NCI-H2196 (cell line): ENCODE measurements at regions not wholly inside any gene's neighbourhood (a gene's known extent, or its start where the extent isn't known, plus 50 kb on each side); places are given as distances from the start of the nearest gene placed in this dataset.
"Not testable (repeated sequence)": the region's sequence is repeated elsewhere in the genome, so short reads cannot be mapped to it uniquely, and the experiment has no call there.

ENCODE experiments used
- DNase-seq: peaks from one replicate; lab custom pipeline; 2025; ENCODE audit not compliant: unreplicated experiment; lab: John Stamatoyannopoulos, UW

GRCh38 chr10:46645110-46645509 is 66.2 kb downstream of the SYT15 start:
- DNase-seq = not testable (repeated sequence)

GRCh38 chr10:46646132-46646531 is 67.2 kb downstream of the SYT15 start:
- DNase-seq = not testable (repeated sequence)

- DNase-seq = not testable (repeated sequence)
Measured at GRCh38 chr10:46650967-46651366, 72.0 kb downstream of the SYT15 start.

- DNase-seq = not testable (repeated sequence)
Measured at GRCh38 chr10:46657437-46657836, 78.5 kb downstream of the SYT15 start.

- not testable (repeated sequence) for DNase-seq
Measured at GRCh38 chr10:46660027-46660834, 81.3 kb downstream of the SYT15 start.

- DNase-seq = not testable (repeated sequence)
Measured at GRCh38 chr10:46660835-46661164, 81.9 kb downstream of the SYT15 start.

GRCh38 chr10:46665536-46665935 is 86.6 kb downstream of the SYT15 start:
- DNase-seq = not testable (repeated sequence)

GRCh38 chr10:46668357-46668997 is 89.5 kb downstream of the SYT15 start:
- not testable (repeated sequence) for DNase-seq

GRCh38 chr10:46677836-46678435 is 99.0 kb downstream of the SYT15 start:
- DNase-seq = not testable (repeated sequence)

- not testable (repeated sequence) for DNase-seq
Measured at GRCh38 chr10:46691397-46691796, 112.5 kb downstream of the SYT15 start.

- DNase-seq = not testable (repeated sequence)
Measured at GRCh38 chr10:46693218-46693617, 114.3 kb downstream of the SYT15 start.

- DNase-seq = not testable (repeated sequence)
Measured at GRCh38 chr10:46717264-46717663, 138.3 kb downstream of the SYT15 start.

- DNase-seq = not testable (repeated sequence)
Measured at GRCh38 chr10:46718014-46718413, 139.1 kb downstream of the SYT15 start.

- DNase-seq = not testable (repeated sequence)
Measured at GRCh38 chr10:46720386-46720785, 141.5 kb downstream of the SYT15 start.

- DNase-seq = not testable (repeated sequence)
Measured at GRCh38 chr10:46720811-46721518, 142.0 kb downstream of the SYT15 start.

- DNase-seq = not testable (repeated sequence)
Measured at GRCh38 chr10:46724258-46724657, 145.3 kb downstream of the SYT15 start.

GRCh38 chr10:46728359-46728758 is 149.4 kb downstream of the SYT15 start:
- DNase-seq = not testable (repeated sequence)

- not testable (repeated sequence) for DNase-seq
Measured at GRCh38 chr10:46730729-46731128, 151.8 kb downstream of the SYT15 start.

- DNase-seq = not testable (repeated sequence)
Measured at GRCh38 chr10:46733635-46734261, 154.8 kb downstream of the SYT15 start.

- DNase-seq = not testable (repeated sequence)
Measured at GRCh38 chr10:46734262-46734642, 155.3 kb downstream of the SYT15 start.

- DNase-seq = not testable (repeated sequence)
Measured at GRCh38 chr10:46739919-46740318, 161.0 kb downstream of the SYT15 start.
